ENCODE measurements at regions not wholly inside any gene's neighbourhood (a gene's known extent, or its start where the extent isn't known, plus 50 kb on each side); places are given as distances from the start of the nearest gene placed in this dataset.
A peak's percentile ranks its signal among the peaks of the same experiment; 100 is the strongest.

DNA sequence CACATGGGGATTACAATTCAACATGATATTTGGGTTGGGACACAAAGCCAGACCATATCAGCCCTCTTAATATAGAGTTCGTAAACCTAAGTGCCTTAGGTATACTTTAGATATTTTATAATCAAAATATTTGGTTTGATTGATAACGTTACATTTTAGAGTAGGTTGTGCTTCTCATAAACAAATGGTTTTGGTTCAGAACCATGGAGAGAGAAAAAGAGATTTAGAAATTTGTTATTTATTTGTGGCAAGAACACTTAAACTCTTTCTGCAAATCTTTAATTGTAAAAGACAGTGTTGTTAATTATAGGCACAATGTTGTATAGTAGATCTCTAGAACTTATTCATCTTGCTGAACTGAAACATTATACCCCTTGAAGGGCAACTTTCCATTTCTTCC lies 298.8 kb downstream of the TENT4A start:
- H3K9me3 ChIP-seq, result no peaks in the 10 kb centered on the region
- no peak overlapping the region for H3K27ac ChIP-seq
- no peaks in the 10 kb centered on the region for H3K36me3 ChIP-seq (ENCODE audit: low read depth, missing control alignments)
- H3K27me3 ChIP-seq, result no peaks in the 10 kb centered on the region
- intact Hi-C loops (cut with DNase I; ENCODE audit: low total_unique reads), result no loop called here
- TF ChIP-seq, protein P1, sequence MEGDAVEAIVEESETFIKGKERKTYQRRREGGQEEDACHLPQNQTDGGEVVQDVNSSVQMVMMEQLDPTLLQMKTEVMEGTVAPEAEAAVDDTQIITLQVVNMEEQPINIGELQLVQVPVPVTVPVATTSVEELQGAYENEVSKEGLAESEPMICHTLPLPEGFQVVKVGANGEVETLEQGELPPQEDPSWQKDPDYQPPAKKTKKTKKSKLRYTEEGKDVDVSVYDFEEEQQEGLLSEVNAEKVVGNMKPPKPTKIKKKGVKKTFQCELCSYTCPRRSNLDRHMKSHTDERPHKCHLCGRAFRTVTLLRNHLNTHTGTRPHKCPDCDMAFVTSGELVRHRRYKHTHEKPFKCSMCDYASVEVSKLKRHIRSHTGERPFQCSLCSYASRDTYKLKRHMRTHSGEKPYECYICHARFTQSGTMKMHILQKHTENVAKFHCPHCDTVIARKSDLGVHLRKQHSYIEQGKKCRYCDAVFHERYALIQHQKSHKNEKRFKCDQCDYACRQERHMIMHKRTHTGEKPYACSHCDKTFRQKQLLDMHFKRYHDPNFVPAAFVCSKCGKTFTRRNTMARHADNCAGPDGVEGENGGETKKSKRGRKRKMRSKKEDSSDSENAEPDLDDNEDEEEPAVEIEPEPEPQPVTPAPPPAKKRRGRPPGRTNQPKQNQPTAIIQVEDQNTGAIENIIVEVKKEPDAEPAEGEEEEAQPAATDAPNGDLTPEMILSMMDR (IDR thresholded peaks at IDR 0.05), result no peak
- no peak for TF ChIP-seq POLR2A (IDR thresholded peaks at IDR 0.05)
- no peak overlapping the region for H3K4me3 ChIP-seq
- 79 to 84% methylated on average over 2 of the region's 2 CpGs for WGBS, 2 donors
- DNase-seq, result no peak
- no peaks in the 10 kb centered on the region for H3K4me1 ChIP-seq

DNA sequence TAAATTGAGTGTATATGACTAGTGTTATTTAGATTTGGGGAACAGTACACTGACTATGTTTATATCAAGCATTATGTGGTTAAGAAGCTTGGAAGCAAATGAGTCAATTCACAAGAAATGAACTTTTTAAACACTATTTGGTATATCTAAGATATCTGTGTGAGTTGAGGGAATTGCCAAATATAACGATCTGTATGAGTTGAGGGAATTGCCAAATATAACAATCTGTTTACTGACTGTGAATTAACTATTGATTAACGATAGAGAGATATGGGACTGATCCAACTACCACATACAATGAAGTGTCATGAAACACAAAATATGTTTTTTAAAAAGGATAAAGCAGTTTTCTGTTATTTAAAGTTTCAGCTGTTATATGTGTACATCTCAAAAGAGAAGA lies 301.4 kb downstream of the TENT4A start:
- no peaks in the 10 kb centered on the region for H3K36me3 ChIP-seq (ENCODE audit: low read depth, missing control alignments)
- DNase-seq, result no peak
- no peaks in the 10 kb centered on the region for H3K27me3 ChIP-seq
- 71 to 74% methylated on average over 2 of the region's 2 CpGs for WGBS, 2 donors
- intact Hi-C loops (cut with DNase I; ENCODE audit: low total_unique reads), result no loop called here
- H3K4me1 ChIP-seq, result no peaks in the 10 kb centered on the region
- no peaks in the 10 kb centered on the region for H3K9me3 ChIP-seq
- no peak overlapping the region for H3K27ac ChIP-seq
- no peak overlapping the region for H3K4me3 ChIP-seq
- TF ChIP-seq, protein P1 (IDR thresholded peaks at IDR 0.05), result no peak
- TF ChIP-seq POLR2A (IDR thresholded peaks at IDR 0.05), result no peak

DNA sequence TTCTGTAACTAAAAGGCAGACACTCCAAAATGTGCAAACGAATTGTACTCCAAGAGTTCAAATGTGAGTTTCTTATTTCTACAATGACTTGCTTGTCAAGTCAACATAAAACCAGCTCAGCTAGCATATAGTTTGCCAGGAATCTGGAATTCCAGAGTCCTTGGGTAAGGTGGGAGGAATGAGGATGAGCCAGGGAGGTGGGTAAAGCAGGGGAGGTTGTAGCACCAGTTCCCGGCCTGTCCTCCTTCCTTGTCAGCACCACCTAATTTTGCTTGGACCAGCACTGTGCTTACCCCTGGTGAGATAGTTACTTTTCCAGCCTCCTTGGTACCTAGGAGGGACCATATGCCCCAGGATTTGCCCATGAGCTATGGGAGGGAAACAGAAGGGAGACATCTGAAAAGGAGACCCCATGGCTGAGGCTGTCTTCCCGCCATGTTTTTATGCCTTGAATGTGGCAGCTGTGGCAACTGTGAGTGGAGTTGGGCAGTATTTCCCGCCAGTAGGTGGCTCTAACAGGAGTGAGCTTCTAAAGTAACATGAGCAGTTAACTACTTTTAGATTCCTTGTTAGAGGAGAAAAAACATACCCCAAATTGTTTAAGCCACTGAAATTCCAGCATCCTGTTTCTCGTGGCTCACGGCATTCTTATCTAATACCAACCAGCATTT lies 302.5 kb downstream of the TENT4A start:
- no peaks in the 10 kb centered on the region for H3K9me3 ChIP-seq
- TF ChIP-seq POLR2A (IDR thresholded peaks at IDR 0.05), result no peak
- TF ChIP-seq, protein P1 (IDR thresholded peaks at IDR 0.05), result no peak
- intact Hi-C loops (cut with DNase I; ENCODE audit: low total_unique reads), result no loop called here
- H3K4me3 ChIP-seq, result no peak overlapping the region
- 61 to 72% methylated on average over 6 of the region's 6 CpGs for WGBS, 2 donors
- H3K4me1 ChIP-seq, result no peaks in the 10 kb centered on the region
- H3K36me3 ChIP-seq (ENCODE audit: low read depth, missing control alignments), result no peaks in the 10 kb centered on the region
- no peaks in the 10 kb centered on the region for H3K27me3 ChIP-seq
- no peak overlapping the region for H3K27ac ChIP-seq
- peak; percentile 32 for DNase-seq

DNA sequence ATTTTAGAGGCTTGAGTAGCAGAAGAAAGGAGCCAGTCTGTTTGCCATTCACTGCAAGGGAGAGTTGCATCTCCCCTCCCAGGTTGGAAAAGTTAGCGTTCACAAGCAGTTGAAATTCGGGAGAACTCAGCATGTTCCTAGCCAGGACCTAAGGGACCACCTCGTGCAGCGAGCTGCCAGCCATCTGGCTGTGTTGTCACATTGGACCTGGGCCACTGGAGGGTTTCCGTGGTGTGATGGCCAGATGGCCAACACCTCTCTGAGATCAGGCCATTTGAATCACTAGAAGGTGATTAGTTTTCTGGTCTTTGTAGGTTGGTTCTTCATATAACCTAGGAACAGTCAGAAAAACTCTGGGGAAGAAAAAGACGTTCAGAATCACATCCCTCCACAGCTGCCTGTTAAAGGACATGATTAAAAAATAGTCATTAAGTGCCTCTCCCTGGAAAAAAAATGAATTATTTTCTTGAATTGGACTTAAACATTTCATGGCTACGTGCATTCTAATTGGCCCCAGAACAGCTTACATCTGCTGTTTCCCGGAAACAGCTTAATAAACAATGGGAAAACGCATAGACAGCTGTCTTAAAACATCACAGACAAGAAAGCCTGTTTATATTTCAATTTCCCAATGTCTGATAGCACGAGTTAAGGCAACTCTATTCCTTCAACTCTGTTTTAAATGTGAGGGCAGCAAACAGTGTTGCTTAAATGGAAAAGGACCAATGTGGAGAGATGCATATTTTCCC lies 303.9 kb downstream of the TENT4A start:
- TF ChIP-seq, protein P1 (IDR thresholded peaks at IDR 0.05), result no peak
- TF ChIP-seq POLR2A (IDR thresholded peaks at IDR 0.05), result no peak
- DNase-seq, result no peak
- H3K9me3 ChIP-seq, result no peaks in the 10 kb centered on the region
- no peaks in the 10 kb centered on the region for H3K27me3 ChIP-seq
- no peaks in the 10 kb centered on the region for H3K4me1 ChIP-seq
- intact Hi-C loops (cut with DNase I; ENCODE audit: low total_unique reads), result no loop called here
- H3K4me3 ChIP-seq, result no peak overlapping the region
- WGBS, 2 donors, result 58 to 61% methylated on average over 10 of the region's 10 CpGs
- no peak overlapping the region for H3K27ac ChIP-seq
- no peaks in the 10 kb centered on the region for H3K36me3 ChIP-seq (ENCODE audit: low read depth, missing control alignments)
